ES-I3 (cell line): ENCODE measurements at regions not wholly inside any gene's neighbourhood (a gene's known extent, or its start where the extent isn't known, plus 50 kb on each side); places are given as distances from the start of the nearest gene placed in this dataset.

ENCODE experiments used
- H3K36me3 ChIP-seq: 2 replicates; pipeline ENCODE4 v1.6.1; 2013; ENCODE audit warnings: mild to moderate bottlenecking, low read length, control low read depth, moderate library complexity; ENCODE audit not compliant: insufficient read depth
- H3K4me1 ChIP-seq: 2 replicates; pipeline ENCODE4 v1.6.1; 2013; ENCODE audit warnings: mild to moderate bottlenecking, control low read depth, low read length; ENCODE audit not compliant: insufficient read depth
- H3K9ac ChIP-seq: 2 replicates; pipeline ENCODE4 v1.6.1; 2013; ENCODE audit warnings: low read depth, mild to moderate bottlenecking, low read length, moderate library complexity
- H3K9me3 ChIP-seq: 2 replicates; pipeline ENCODE4 v1.6.1; 2013; ENCODE audit warnings: mild to moderate bottlenecking, low read length, moderate library complexity; ENCODE audit not compliant: control insufficient read depth, insufficient read depth

DNA sequence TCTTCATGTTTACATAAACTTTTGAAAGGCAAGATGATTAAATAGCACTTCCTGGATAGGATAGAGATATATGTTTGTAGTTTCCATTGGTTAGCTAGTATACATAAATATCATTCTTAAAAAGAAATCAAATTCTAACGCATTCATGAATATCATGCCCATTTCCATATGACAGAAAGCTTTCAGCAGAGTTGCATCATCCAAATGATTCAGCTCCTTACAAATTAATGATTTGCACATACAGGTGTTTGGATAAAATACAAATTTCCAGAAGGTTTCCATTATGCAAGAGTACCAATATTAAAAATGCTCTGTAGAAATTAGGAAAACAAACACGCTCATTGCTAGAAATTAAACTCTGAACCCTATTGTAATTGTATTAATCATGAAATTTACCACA lies 264.4 kb downstream of the FOXG1 start:
- 0 out of 2 replicates have a peak, but pooled peaks cover 6% of the 10 kb centered on the region for H3K9me3 ChIP-seq
- no peaks in the 10 kb centered on the region for H3K36me3 ChIP-seq
- H3K9ac ChIP-seq, result no peak overlapping the region
- peaks cover 12% of the 10 kb centered on the region for H3K4me1 ChIP-seq

DNA sequence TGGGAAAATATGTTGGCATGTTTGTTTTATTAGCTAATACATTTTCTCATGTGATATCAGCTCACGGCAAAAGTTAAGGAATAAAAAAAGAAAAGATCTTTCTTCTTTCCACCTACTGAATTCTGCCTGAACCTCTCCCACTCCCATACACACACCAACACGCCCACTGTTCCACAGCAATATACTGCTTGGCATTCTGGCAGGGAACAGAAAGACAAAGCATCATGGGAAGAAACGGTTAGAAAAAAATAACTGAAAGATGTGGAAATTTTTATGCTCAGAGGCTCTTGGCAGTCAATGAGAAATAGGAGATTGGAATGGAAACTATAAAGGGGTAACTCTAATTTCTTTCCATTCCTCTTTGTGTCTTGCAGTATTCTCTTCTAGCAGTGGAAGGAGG lies 268.5 kb downstream of the FOXG1 start:
- Histone ChIP-seq H3K36me3 (no peaks in the 10 kb centered on the region), H3K4me1 (peaks cover 6% of the 10 kb centered on the region), H3K9ac (no peak overlapping the region), H3K9me3 (no peaks in the 10 kb centered on the region)

DNA sequence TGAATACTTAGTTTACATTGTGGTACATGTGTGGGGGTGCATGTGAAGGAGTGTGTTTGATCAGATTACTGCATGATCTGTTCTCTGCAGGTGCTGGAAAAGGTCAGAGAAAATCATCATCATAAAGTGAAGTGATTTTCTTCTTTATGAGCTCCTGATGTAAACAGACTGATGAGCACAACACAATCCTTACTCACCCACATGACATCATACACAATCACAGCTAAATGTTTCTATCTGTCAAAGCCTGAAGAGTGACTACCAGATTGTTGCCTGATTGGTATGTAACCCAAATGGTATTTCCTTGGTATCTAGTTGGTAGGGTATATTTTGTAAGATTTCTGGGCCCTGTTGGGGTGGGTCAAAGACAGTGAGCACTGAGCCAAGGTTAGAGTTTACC lies 270.8 kb downstream of the FOXG1 start:
- no peak overlapping the region for H3K9ac ChIP-seq
- H3K36me3 ChIP-seq, result no peaks in the 10 kb centered on the region
- H3K9me3 ChIP-seq, result no peaks in the 10 kb centered on the region
- peaks cover 6% of the 10 kb centered on the region for H3K4me1 ChIP-seq

DNA sequence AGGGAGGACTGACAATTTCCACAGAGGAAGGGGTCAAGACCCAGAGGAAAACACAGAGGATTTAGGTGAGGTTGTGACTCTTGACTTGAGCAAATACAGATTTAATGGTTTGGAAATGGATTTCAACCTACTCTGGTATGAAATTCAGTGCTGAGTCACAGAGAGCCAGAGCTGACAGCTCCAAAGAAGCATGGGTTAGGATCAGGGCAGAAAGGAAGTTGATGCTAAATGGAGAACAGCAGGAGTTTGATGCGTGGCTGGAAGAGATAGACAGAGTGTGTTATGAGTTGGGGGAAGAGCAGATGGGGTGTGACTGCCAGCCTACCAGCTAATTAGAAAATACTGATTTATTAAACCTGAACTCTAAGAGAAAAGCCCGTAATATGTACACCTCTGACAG lies 272.6 kb downstream of the FOXG1 start:
- peaks cover 6% of the 10 kb centered on the region for H3K4me1 ChIP-seq
- no peak overlapping the region for H3K9ac ChIP-seq
- no peaks in the 10 kb centered on the region for H3K9me3 ChIP-seq
- H3K36me3 ChIP-seq, result no peaks in the 10 kb centered on the region

DNA sequence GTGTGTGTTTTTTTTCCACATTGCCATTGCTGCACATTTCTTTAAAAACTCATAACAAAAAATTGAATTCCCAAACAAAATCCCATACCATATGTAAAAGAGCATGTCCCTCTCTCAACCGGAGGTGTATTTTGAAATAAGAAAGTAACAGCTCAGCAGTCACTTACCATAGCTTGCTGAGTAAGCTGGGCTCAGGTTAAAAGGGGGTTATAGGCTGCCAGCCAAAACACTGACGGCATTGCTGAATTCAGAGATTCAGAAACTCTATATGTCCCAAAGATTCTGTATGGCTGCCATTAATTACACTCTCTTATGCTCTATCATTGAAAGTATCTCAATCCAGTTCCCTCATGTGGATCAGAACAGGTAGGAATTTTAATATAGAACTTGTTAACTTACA lies 276.0 kb downstream of the FOXG1 start:
- H3K4me1 ChIP-seq, result peaks cover 6% of the 10 kb centered on the region
- no peaks in the 10 kb centered on the region for H3K9me3 ChIP-seq
- no peaks in the 10 kb centered on the region for H3K36me3 ChIP-seq
- H3K9ac ChIP-seq, result no peak overlapping the region

DNA sequence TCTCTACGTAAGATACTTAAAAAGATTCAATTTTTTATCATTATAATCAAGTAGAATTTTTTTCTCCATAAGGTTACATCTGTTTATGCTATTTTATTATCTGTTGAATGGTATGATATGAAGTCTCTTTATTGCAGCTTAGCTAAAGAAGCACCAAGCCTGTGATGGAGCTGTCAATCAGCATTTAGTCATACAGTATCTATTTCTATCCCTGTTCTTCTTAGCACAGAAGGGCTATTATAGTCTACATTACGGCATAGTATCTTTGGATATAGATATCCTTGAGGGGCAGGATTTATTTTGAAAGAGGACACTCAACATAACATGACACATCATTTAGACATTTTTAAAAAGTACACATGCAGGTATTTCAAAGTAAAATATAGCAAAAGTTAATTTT lies 277.1 kb downstream of the FOXG1 start:
- Histone ChIP-seq H3K4me1 (peaks cover 5% of the 10 kb centered on the region), H3K9me3 (no peaks in the 10 kb centered on the region), H3K9ac (no peak overlapping the region), H3K36me3 (no peaks in the 10 kb centered on the region)

DNA sequence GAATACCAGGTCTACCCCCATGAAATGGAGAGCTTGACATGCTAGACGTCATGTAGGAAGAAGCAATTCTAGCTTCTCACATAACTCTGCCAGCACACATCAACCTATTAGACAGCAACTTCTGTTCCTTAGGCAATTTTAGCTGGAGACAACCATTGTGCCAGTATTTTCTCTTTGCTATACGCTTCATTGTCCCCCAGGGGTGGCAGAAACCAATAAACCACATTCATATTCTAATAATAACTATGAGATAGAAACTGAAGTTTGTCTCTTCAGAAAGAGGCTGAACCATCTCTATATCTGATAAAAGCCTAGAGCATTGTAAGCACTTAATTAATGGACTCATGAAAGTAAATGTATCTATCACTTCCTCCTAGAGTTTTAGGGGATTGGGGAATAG lies 278.6 kb downstream of the FOXG1 start:
- Histone ChIP-seq H3K36me3 (no peaks in the 10 kb centered on the region), H3K9me3 (no peaks in the 10 kb centered on the region), H3K4me1 (no peaks in the 10 kb centered on the region), H3K9ac (no peak overlapping the region)

DNA sequence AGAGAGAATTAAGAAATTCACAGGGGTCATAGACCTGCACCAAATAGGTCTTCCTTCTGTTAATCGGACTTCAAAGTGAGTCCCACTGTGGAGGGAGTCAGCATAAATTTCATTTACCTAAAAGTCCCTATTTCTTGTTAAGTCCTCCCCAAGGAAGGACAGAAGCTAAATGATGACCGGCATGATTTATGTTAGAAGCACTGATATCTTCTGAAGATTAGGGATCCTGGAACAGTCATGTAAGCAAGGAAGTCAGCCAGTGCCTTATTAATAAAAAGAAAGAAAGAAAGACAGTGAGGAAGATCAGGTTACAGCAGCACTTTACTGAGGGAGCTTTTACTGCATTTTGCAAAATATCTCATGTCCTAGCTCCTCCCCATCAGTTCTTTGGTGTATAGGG lies 287.5 kb downstream of the FOXG1 start:
- H3K36me3 ChIP-seq, result no peaks in the 10 kb centered on the region
- H3K4me1 ChIP-seq, result no peaks in the 10 kb centered on the region
- no peak overlapping the region for H3K9ac ChIP-seq
- no peaks in the 10 kb centered on the region for H3K9me3 ChIP-seq

DNA sequence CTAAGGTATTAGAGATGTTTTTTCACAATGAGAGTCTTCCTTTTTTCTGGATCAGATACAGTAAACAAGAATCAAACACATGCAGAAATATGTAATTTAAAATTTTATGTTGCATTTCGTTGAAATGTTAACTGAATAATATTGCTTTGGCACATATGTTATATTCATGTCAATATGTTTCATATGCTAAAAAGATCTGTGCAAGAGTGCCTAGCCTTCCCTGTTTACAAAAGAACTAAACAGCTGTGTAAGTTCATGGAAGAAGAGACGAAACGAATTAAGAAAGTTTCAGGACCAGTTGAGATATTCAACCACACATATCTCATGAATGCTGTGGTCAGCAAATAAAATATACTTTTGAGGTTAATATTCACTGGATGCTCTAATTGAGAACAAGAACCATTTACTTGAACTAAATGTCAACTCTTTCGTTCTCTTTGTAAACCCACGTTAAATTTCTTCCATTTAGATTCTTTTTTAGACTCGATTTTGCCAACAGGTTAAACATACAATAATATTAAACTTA lies 289.5 kb downstream of the FOXG1 start:
- Histone ChIP-seq H3K4me1 (no peaks in the 10 kb centered on the region), H3K36me3 (no peaks in the 10 kb centered on the region), H3K9ac (no peak overlapping the region), H3K9me3 (no peaks in the 10 kb centered on the region)

DNA sequence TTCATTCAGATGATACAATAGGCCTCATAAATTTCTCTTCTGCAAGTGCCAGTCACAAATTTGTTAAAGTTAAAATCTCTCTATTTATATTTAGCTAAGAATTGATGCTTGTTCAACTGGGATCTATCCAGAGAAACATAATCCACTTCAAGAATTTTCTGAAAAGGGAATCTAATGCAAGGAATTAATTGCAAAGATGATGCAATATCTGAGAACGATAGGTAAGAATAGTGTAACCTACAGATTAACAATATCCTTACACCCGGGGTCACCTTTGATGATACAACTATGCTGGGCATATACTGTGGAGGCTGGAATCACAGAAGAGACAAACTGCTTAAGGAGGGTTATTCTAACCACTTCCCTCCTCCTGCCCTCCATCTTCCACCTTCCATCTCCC lies 295.1 kb downstream of the FOXG1 start:
- no peaks in the 10 kb centered on the region for H3K36me3 ChIP-seq
- no peak overlapping the region for H3K9ac ChIP-seq
- no peaks in the 10 kb centered on the region for H3K4me1 ChIP-seq
- H3K9me3 ChIP-seq, result no peaks in the 10 kb centered on the region

DNA sequence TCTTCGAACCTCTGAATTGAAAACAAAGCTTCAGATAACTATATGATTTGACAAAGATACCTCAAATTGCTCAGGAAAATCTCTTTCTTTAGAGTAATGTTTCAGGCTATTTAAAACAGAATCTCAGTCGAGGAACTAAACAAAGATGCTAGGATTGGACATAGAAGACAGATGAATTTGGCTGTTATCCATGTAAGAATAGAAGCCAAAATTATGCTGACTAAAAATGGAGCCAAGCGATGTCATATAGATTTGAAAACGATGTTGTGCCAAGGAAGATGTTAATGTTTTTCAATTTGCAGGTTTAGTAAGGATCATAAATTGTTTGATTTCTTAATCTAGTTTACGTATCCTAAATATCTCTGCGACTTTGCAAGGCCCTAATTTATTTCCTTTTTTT lies 295.9 kb downstream of the FOXG1 start:
- no peaks in the 10 kb centered on the region for H3K9me3 ChIP-seq
- no peaks in the 10 kb centered on the region for H3K4me1 ChIP-seq
- H3K36me3 ChIP-seq, result no peaks in the 10 kb centered on the region
- H3K9ac ChIP-seq, result no peak overlapping the region

DNA sequence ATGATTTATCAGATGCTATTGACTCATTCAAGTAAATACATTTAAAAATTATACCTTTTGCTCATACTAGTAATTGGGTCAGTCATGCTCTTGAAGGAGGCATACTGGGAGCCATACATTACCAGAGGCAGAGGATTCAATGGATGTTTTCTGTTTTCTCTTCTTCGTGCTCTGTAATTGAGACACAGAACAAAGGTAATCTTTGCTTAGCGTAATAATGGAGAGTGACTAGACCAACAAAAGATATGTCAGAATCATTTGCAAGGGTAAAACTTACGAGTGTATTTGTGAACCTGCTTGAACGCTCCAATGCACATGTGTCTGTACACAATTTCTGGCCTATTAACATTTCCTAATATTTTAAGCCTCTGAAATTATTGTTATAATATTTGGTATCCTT lies 296.4 kb downstream of the FOXG1 start:
- Histone ChIP-seq H3K36me3 (no peaks in the 10 kb centered on the region), H3K9ac (no peak overlapping the region), H3K4me1 (no peaks in the 10 kb centered on the region), H3K9me3 (no peaks in the 10 kb centered on the region)

DNA sequence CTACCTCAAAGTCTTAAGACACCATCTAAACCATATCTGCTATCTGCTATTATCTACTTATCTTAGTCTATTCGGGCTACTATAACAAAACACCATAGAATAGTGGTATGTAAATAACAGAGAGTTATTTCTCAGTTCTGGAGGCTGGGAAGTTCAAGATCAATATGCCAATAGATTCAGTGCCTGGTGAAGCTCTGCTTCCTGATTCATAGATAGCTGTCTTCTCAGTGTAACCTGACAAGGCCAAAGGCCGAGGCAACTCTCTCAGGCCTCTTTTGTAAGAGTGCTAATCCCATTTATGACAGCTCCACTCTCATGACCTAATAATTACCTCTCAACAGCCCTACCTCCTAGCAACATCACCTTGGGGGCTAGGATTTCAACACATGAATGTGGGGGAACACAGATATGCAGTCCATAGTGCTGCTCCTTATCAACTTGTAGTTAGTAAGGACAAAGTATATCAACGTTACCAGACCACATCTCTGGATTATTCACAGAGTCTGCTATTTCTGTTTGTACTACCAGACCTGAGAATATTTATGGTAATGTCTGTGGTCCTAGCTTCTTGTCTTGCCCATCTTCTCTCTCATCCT lies 297.8 kb downstream of the FOXG1 start:
- H3K36me3 ChIP-seq, result no peaks in the 10 kb centered on the region
- no peaks in the 10 kb centered on the region for H3K4me1 ChIP-seq
- H3K9me3 ChIP-seq, result no peaks in the 10 kb centered on the region
- no peak overlapping the region for H3K9ac ChIP-seq

DNA sequence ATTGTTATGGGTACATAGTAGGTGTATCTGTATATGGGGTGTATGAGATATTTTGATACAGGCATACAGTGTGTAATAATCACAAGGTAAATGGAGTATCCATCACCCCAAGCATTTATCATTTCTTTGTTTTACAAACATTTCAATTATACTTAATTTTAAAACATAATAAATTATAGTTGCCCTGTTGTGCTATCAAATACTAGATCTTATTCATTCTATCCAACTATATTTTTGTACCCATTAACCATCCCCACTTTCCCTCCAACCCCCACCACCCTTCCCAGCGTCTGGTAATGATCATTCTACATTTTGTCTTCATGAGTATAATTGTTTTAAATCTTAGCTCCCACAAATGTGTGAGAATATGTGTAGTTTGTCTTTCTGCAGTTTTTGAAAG lies 302.6 kb downstream of the FOXG1 start:
- Histone ChIP-seq H3K36me3 (no peaks in the 10 kb centered on the region), H3K9me3 (no peaks in the 10 kb centered on the region), H3K4me1 (no peaks in the 10 kb centered on the region), H3K9ac (no peak overlapping the region)

DNA sequence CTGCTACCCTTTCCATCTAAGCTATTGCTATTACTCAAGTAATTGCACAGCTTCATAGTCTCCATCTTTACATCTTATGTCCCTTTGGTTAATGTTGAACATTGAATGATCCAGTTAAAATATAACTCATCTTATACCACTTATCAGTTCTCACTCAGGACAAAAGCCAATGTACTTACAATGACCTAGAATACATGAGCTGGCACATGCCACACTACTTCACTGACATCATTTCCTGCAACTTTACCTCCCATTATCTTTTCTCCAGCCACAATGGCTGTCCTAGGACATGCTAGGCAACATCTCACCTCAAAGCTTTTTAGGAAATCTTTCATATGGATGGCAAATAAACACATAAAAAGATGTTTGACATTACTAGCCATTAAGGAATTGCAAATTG lies 309.2 kb downstream of the FOXG1 start:
- Histone ChIP-seq H3K9ac (no peak overlapping the region), H3K4me1 (no peaks in the 10 kb centered on the region), H3K36me3 (no peaks in the 10 kb centered on the region), H3K9me3 (no peaks in the 10 kb centered on the region)

DNA sequence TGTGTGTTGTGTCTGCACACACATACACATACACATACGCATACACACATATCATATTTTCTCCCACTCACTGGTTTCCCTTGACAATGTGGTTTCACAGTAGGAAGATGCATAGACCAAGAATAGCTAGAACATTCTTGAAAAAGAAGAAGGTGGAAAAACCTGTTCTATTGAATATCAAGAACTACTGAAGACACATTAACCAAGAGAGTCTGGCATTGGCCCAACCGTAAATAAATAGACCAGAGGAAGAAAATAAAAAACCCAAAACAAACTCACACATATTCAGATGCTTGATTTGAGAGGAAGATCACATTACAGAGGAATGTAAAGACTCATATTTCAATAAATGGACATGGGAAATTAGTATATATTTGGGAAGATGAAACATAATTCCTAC lies 311.3 kb downstream of the FOXG1 start:
- no peaks in the 10 kb centered on the region for H3K4me1 ChIP-seq
- no peaks in the 10 kb centered on the region for H3K9me3 ChIP-seq
- H3K9ac ChIP-seq, result no peak overlapping the region
- H3K36me3 ChIP-seq, result no peaks in the 10 kb centered on the region
